GM19240 (cell line): ENCODE measurements at regions not wholly inside any gene's neighbourhood (a gene's known extent, or its start where the extent isn't known, plus 50 kb on each side); places are given as distances from the start of the nearest gene placed in this dataset.

Source experiments
- DNase-seq: peaks from one replicate; pipeline ENCODE4 v3.0.0; 2011; ENCODE audit warnings: low spot score; ENCODE audit not compliant: insufficient read length

- DNase-seq, result no peak
Observed at GRCh38 chr2:180071797-180072196, 64.7 kb upstream of the CWC22 start.

GRCh38 chr2:180063494-180064092, 56.5 kb upstream of the CWC22 start:
- no peak for DNase-seq

- no peak for DNase-seq
Observed at GRCh38 chr2:180062178-180062577, 55.1 kb upstream of the CWC22 start.

- DNase-seq, result no peak
Observed at GRCh38 chr2:180061546-180061945, 54.4 kb upstream of the CWC22 start.

GRCh38 chr2:180061085-180061484, 54.0 kb upstream of the CWC22 start:
- no peak for DNase-seq

DNA sequence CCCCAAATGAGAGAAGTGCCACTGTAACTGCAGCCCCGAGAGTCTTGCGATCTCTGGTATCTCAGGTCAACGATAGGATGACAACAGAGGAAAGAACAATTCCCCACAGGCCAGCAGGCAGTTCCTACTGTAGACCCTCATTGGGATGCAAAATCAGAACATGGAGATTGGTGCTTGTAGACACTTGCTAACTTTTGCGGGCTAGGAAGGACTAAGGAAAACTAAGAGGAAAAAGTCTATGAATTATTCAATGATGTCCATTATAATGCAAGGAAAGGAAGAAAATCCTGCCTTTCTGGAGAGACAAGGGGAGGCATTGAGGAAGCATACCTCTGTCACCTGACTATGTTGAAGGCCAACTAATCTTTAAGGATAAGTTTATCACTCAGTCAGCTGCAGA, 51.9 kb upstream of the CWC22 start:
- no peak for DNase-seq

GRCh38 chr2:180057706-180058412, 50.8 kb upstream of the CWC22 start:
- no peak for DNase-seq
